OCI-LY1 (cell line): ENCODE measurements at regions not wholly inside any gene's neighbourhood (a gene's known extent, or its start where the extent isn't known, plus 50 kb on each side); places are given as distances from the start of the nearest gene placed in this dataset.

Experiments used
- H2AFZ ChIP-seq: fragments of 200-600 bp; sonication (generic), shearing (Covaris generic); 2 replicates; pipeline ENCODE4 v1.6.0; 2014; ENCODE audit warnings: antibody characterized with exemption, mild to moderate bottlenecking, low read length
- H3F3A ChIP-seq: fragments of 200-600 bp; sonication (generic), shearing (Covaris generic); 2 replicates; pipeline ENCODE4 v1.6.0; 2014; ENCODE audit warnings: mild to moderate bottlenecking, antibody characterized with exemption, low read length, moderate library complexity; ENCODE audit not compliant: insufficient read depth
- H3K27ac ChIP-seq: fragments of 200-600 bp; sonication (generic); 2 replicates; pipeline ENCODE4 v1.5.1; 2014; ENCODE audit warnings: low read length, mixed run types, mild to moderate bottlenecking, low read depth; ENCODE audit not compliant: poor library complexity, severe bottlenecking
- H3K27me3 ChIP-seq: fragments of 200-600 bp; sonication (generic); 2 replicates; pipeline ENCODE4 v1.6.0; 2014; ENCODE audit warnings: antibody characterized with exemption, mild to moderate bottlenecking, low read length, moderate library complexity; ENCODE audit not compliant: insufficient read depth
- H3K36me3 ChIP-seq: fragments of 200-600 bp; sonication (generic); 2 replicates; pipeline ENCODE4 v1.6.1; 2014; ENCODE audit warnings: mild to moderate bottlenecking, antibody characterized with exemption, low read length, moderate library complexity, mixed read lengths; ENCODE audit not compliant: insufficient read depth
- H3K4me1 ChIP-seq: fragments of 200-600 bp; sonication (generic); 2 replicates; pipeline ENCODE4 v1.5.1; 2014; ENCODE audit warnings: mild to moderate bottlenecking, low read length, moderate library complexity; ENCODE audit not compliant: insufficient read depth, severe bottlenecking
- H3K4me2 ChIP-seq: fragments of 200-600 bp; sonication (generic), shearing (Covaris generic); 2 replicates; pipeline ENCODE4 v1.6.1; 2014; ENCODE audit warnings: low read length
- H3K4me3 ChIP-seq: fragments of 200-600 bp; sonication (generic); 2 replicates; pipeline ENCODE4 v1.5.1; 2014; ENCODE audit warnings: low read length, low read depth, mild to moderate bottlenecking, mixed read lengths; ENCODE audit not compliant: poor library complexity, severe bottlenecking
- H3K79me2 ChIP-seq: fragments of 200-600 bp; shearing (Covaris generic); 2 replicates; pipeline ENCODE4 v1.6.1; 2016; ENCODE audit warnings: mixed run types, low read length, mixed read lengths; ENCODE audit not compliant: insufficient read depth
- H3K9ac ChIP-seq: fragments of 200-600 bp; sonication (generic), shearing (Covaris generic); 2 replicates; pipeline ENCODE4 v1.6.1; 2014; ENCODE audit warnings: mild to moderate bottlenecking, low read length, mixed read lengths
- H3K9me2 ChIP-seq: fragments of 200-600 bp; sonication (generic), shearing (Covaris generic); 2 replicates; pipeline ENCODE4 v1.6.1; 2014; ENCODE audit warnings: low read depth, mild to moderate bottlenecking, low read length, mixed read lengths
- H3K9me3 ChIP-seq: fragments of 200-600 bp; shearing (Covaris generic); 2 replicates; pipeline ENCODE4 v1.6.1; 2014; ENCODE audit warnings: low read length, mixed read lengths
- H4K20me1 ChIP-seq: fragments of 200-600 bp; sonication (generic), shearing (Covaris generic); 2 replicates; pipeline ENCODE4 v1.6.0; 2016; ENCODE audit warnings: mild to moderate bottlenecking, low read length; ENCODE audit not compliant: insufficient read depth
- CTCF ChIP-seq: fragments of 200-600 bp; sonication (generic), shearing (Covaris generic); IDR thresholded peaks from 2 replicates; pipeline ENCODE4 v1.5.1; 2017; ENCODE audit warnings: mild to moderate bottlenecking, antibody characterized with exemption, low read length, moderate library complexity, mixed read lengths
- EZH2 ChIP-seq: fragments of 200-600 bp; sonication (generic), shearing (Covaris generic); IDR thresholded peaks from 2 replicates; pipeline ENCODE4 v1.8.0; 2017; ENCODE audit warnings: borderline replicate concordance, mixed run types, mild to moderate bottlenecking, antibody characterized with exemption, low read length, moderate library complexity, mixed read lengths

- Histone ChIP-seq H3K4me3 (no peak overlapping the region), H3K79me2 (no peaks in the 10 kb centered on the region), H3K27ac (no peak overlapping the region), H3K9me2 (no peaks in the 10 kb centered on the region), H4K20me1 (no peaks in the 10 kb centered on the region), H3K4me2 (no peak overlapping the region), H2AFZ (no peak overlapping the region), H3K27me3 (no peaks in the 10 kb centered on the region), H3K9me3 (no peaks in the 10 kb centered on the region), H3F3A (0 out of 2 replicates have a peak, but pooled peaks cover 8% of the 10 kb centered on the region), H3K4me1 (no peaks in the 10 kb centered on the region), H3K36me3 (no peaks in the 10 kb centered on the region), H3K9ac (no peak overlapping the region)
- TF ChIP-seq EZH2 = no peak
- TF ChIP-seq CTCF = no peak
These were observed 1010.8 kb downstream of the OTOL1 start for GRCh38 chr3:162507397-162507796.

GRCh38 chr3:162512488-162512887 lies 1015.9 kb downstream of the OTOL1 start:
- Histone ChIP-seq H3K4me2 (no peak overlapping the region), H3K4me3 (no peak overlapping the region), H3K79me2 (no peaks in the 10 kb centered on the region), H3K9ac (no peak overlapping the region), H3K4me1 (no peaks in the 10 kb centered on the region), H2AFZ (no peak overlapping the region), H3K27ac (no peak overlapping the region), H4K20me1 (no peaks in the 10 kb centered on the region), H3K36me3 (no peaks in the 10 kb centered on the region), H3K9me2 (no peaks in the 10 kb centered on the region), H3K27me3 (no peaks in the 10 kb centered on the region), H3F3A (0 out of 2 replicates have a peak, but pooled peaks cover 8% of the 10 kb centered on the region), H3K9me3 (no peaks in the 10 kb centered on the region)
- TF ChIP-seq CTCF (no peak), EZH2 (no peak)

- no peaks in the 10 kb centered on the region for H3K4me1 ChIP-seq
- H2AFZ ChIP-seq = no peak overlapping the region
- TF ChIP-seq EZH2 (no peak), CTCF (no peak)
- no peaks in the 10 kb centered on the region for H3K36me3 ChIP-seq
- no peaks in the 10 kb centered on the region for H3K9me3 ChIP-seq
- no peaks in the 10 kb centered on the region for H3K27me3 ChIP-seq
- H3K9ac ChIP-seq = no peak overlapping the region
- H3K4me2 ChIP-seq = no peak overlapping the region
- no peaks in the 10 kb centered on the region for H4K20me1 ChIP-seq
- no peak overlapping the region for H3K4me3 ChIP-seq
- 0 out of 2 replicates have a peak, but pooled peaks cover under 1% of the 10 kb centered on the region for H3F3A ChIP-seq
- H3K27ac ChIP-seq = no peak overlapping the region
- H3K79me2 ChIP-seq = no peaks in the 10 kb centered on the region
- H3K9me2 ChIP-seq = no peaks in the 10 kb centered on the region
These were observed 1020.5 kb downstream of the OTOL1 start for GRCh38 chr3:162517110-162517509.
